Right kidney (tissue), 1 donor: ENCODE measurements at regions not wholly inside any gene's neighbourhood (a gene's known extent, or its start where the extent isn't known, plus 50 kb on each side); places are given as distances from the start of the nearest gene placed in this dataset.

Experiments used
- DNase-seq: peaks from one replicate; pipeline ENCODE4 v3.0.0-alpha.2; 2016

DNA sequence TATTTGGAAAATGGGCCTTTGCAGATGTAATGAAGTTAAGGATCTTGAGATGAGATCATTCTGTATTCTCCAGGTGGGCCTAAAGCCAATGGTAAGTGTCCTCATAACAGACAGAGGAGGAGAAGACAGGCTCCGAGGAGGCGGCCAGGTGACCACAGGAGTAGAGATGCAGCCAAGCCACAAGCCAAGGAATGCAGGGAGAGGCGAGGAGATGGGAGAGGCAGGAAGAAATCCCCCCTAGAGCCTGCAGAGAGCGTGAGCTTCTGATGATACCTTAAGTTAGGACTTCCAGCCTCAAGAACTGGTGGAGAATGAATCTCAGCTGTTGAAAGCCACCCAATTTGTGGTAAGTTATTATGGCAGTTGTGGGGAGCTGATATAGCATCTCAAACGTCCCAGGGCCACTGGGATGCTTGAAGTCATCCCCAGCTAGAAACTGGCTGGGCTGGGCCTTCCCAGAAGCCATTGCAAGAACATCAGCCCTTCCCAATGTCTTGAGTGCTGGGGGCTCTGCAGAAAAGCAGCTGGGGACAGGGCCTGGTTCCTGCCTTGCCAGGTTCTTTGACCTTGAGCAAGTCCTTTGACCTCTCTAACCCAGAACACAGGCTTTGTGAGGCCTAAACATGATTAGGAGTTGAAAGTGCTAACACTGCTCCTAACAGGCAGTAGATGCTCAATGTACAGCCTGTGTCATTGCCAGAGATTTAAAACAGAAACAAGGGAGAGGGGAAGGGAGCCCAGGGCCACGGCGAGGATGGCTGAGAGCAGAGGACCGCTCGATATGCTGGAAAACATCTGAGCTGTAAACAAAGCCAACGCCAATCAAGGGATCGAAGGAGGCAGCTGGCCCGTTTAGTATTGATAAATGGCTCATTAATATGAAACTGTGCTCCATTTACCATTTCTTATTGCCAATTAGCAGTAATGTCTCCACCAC, 632.3 kb downstream of the TBC1D22A start:
- DNase-seq = no peak

DNA sequence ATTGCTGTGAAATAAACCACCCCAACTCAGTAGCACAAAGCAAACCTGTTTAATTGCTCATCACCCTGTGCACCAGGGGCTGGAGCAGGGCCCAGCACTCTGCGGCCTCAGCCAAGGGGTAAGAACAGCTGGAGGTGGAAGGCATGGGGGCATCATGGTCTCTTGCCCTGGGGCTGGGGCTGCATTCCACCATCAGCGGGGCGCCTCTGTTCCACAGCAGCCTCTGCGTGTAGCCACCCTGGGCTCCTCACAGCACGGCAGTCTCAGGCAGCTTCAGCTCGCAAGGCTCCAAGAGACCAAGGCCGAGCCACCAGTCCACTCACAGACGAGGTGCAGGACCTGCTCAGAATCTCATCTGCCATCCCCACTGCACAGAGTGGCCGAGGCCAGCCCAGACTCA, 630.7 kb downstream of the TBC1D22A start:
- DNase-seq = no peak

DNA sequence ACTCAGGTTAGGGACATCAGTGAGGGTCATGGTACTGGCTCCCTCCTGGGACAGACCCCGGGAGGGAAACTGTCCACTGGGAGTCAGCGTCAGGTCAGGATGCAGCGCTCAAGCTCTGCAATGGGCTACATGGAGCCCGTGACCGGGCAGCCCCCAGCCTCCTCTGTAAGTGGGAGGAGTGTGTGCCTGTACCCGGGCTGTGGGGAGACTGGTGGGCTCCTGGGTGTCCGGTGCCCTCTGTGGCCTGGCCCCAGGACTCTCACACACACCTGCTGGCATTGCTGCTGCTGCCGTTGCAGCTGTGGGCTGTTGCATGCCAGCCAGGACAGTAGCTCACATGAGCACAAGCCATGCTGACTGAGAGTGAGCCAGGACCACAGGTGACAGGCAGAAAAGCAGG, 630.3 kb downstream of the TBC1D22A start:
- DNase-seq = no peak

DNA sequence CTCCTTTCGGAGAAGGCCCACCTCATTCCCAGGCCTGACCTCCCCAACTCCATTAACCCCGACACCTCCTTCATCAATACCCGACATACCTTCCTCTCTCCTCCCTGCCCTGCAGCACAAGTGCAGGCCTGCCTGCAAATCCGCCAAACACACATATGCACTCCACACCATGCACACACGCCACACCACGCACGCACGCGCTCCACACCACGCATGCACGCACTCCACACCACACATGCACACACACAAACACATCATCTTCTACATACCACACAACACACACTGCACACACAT, 629.6 kb downstream of the TBC1D22A start:
- no peak for DNase-seq

DNA sequence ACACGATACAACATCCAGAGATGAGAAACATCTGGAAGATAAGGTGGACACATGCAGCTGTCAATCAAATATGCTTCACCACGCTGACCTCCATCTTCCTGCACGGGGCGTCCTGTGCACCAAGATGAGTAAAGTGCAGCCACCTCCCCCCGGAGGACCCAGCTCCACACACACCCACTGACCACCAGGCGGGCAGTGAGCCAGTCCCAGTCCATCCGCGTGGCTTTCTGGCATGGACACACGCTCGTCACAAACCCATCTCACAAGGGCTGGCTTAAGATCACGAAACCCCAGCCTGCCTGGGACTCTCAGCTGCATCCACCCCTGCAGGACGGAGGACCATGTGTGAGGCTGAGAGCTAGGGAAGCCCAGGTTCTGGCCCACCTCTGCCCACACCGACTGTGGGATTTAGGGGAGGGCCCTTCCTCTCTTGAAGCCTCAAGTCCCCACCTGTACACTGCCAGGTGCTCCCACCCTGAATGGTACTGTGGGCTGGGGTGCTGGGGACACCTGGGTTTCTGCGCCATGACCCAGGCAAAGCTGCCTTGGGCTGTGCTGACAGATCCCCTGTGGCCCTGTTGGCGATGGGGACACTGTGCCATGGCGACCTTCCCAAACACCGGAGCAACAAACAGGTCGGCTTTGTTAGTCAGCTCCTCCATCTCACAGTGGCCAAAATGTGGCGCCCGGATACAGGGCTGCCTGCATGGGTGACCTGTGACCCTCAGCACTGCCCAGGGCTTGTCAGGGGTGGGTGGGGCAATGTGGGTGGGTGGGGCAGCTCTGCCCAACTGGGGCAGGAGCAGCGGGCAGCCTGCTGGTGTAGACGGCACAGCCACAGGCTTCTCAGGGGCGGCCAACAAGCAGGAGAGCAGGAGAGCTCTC, 629.0 kb downstream of the TBC1D22A start:
- no peak for DNase-seq

DNA sequence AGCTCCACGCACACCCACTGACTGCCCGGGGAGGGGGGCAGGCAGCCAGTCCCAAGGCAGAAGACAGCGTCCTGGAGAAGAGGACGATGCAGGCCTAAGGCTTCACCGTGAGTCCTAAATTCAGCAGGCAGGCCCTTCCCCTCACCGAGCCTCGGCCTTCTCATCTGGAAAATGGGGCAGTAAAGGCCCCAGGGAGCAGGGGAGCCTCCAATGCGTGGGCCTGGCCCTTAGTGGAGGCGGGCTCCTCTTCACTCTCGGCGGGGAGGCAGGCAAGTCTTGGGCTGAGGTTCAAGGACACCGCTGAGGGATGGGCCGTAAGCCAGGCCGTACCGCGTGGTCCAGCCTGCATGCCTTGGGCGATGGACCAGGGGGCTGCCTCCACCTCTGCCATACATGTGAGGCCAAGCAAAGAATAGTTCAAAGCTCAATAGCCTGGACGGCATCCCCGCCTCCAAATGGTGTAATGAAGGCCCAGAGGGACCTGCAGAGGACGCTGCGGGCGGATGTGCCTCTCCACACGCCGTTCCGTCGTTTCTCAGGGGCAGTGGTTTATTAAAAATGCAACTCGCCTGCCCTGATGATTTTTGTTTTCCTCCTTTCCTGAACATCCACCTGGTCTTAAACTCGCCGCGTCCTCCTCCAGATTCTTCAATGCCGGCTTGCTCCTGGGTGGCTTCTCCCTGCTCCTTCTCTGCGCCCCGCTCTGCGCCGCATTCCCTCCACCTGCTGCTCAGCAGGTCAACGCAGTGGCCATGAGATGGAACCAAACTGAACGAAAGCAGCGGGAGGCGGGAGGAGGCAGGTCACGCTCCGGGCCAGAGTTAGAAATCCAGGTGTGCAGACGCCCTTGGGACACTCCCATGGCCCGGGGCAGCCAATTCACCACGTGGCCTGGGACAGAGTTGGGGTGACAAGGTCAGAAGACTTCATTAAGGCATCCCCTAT, 627.8 kb downstream of the TBC1D22A start:
- DNase-seq = no peak

DNA sequence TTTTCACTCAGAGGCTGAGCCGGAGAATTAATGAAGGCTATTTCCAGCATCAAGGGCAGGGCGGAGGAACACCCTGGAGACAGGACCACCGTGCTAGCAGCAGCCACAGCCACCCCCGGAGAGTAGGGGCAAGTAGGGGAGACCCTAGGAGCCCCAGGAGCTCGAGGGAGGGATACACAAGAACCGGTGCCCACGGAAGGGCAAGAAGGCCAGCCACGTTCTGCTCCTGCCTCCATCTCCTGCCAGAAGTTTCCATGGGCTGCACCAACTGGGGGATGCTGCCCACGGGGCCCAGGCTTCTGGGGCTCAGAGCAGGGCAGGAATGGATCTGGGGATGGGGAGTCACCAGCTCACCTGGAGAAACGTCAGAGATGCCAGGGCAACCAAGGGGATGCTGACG, 626.8 kb downstream of the TBC1D22A start:
- DNase-seq = no peak

DNA sequence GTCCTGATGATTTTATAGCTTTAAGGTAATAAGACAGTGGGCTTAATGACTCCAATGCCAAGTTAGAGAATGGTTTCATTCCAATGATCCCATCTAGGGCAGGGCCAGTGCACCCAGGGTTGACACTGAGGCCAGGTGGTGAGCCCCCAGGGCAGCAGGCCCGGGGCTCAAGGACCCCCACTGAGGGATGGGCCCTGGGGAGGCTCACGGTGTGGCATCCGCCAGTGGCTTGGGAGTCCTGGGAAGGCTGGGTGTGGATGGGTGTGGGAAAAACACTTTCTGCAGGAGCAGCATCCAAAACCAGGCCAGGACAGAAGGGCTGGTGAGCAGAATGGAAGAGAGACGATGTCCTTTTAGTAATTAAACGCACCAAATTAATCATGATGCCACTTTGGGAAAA, 626.3 kb downstream of the TBC1D22A start:
- no peak for DNase-seq

DNA sequence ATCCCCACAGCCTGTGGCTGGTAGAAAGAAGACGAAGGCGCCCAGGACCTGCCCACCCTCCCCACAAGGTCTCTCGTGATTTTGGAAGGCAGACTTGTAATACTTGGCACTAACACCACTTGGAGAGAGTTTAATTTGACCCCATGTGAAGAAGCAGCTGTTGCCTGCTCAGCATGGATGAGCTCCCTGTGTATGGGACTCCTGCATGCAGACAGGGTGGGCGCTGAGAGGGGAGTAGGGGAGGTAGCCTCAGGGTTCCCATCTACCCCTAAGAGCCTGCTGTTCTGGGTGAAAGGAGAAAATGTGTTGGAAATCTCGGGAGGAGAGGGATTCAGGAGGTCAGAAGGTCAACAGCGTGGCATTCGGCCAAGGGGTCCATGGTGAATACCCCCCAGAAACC, 625.9 kb downstream of the TBC1D22A start:
- no peak for DNase-seq

DNA sequence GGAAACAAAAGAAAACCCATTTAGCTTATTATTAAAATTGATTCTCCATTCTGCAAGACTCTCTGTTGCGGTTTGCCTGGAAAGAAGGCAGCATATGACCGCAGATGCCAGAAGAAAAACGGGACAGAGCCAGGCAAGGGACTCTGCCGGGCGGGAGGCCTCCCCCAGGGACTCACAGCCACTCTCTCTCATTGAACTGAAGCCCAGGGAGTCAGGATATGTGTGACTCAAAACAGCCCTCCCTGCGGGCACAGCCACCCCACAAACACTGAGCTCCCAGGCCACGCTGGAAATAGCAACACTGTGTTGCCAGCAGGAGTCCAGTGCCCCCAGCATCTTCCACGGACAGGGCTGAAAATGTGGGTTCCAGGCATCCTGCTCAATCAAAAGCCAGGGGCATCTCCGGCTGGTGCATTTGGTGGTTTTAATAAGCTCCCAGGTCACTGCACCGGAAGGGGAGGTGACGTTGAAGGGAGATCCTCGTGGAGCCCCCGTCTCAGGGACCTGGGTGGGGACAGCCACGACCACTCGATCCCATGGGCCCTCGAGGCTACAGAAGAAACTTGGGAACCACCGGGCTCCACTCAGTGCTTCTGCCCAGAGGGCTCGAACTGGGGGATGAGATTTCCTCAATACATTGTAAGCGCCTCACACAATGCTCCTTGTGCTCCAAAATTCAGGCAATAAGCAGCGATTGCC, 624.5 kb downstream of the TBC1D22A start:
- DNase-seq = no peak

DNA sequence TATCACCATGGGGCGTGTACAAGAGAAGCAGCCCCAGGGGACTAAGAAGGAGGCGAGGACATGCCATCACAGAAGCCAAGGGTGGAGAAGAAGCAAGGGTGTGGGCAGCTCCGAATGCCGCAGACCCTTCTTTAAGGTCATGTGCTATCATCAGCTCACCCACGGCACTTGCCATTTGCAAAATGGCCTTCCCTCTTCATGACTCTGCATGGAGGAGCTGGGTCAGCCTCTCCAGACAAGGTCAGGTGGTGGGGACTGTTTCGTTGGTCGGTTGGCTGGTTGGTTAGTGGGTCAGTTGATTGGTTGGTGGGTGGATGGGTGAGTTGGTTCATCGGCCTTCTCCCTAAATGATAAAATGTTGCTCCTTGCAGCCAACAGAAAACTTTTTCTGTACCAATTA, 622.5 kb downstream of the TBC1D22A start:
- no peak for DNase-seq

DNA sequence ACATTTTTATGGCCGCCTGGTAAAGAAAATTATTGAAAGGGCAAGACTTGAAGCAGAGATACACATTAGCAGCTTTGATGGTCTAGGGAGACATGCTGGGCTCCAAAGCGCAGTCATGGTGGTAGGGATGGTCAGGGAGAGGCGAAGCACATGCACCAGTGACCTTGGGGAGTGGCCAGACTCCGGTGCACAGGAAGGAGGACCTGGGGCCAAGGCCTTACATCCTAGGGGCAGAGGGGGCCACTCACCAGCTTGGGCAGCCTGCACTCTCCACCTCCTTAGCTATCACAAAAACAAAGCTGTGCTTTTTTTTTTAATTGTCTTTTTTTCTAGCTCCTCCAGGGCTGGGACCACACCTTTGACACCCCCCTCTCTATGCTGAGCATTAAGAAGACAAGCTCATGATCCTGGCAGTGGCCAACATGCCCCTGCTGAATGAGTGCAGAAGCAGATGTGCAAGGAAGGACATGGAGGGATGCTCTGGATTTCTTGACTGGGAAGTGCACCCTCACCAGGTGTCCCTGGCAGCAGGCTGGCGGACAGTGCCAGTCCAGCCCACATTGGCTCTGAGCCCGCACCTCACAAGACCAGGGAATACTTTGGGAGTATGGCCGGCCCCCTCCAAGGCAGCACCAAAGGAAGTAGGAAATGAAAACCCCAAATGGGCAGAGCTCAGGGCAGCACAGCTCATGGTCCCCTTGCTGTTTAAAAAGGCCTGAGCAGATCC, 619.9 kb downstream of the TBC1D22A start:
- no peak for DNase-seq

DNA sequence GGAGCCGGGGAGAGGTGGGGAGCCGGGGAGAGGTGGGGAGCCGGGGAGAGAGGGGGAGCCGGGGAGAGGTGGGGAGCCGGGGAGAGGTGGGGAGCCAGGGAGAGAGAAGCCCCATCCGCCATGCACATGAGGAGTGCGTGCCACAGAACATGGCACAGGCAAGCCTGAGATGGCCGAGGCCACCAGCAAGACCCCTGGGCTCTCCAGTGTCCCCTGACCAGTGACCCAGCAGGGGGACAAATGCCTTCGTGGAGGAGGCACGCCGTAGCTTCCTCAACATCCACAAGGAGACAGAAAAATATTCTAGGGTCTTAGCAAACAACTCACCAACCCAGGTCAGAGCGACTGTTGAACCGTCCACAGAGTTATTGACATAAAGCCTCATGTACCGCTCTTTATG, 618.8 kb downstream of the TBC1D22A start:
- DNase-seq = no peak

DNA sequence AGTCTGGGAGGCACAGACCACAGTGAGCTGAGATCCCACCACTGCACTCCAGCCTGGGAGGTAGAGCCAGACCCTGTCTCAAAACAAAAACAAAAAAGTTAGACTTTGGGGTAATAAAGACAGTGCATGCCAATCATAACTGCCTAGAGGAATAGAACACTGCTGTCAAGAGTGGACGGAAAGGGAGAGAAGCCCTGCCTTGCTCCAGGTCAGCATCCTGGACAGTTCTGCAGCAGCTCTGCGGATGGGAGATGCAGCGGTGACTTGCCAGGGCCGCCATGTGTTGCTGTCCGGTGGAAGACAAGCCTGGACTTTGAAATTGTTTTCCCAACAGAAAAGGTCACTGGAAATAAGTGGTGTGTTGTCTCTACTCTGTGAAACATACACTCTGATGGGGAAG, 618.2 kb downstream of the TBC1D22A start:
- no peak for DNase-seq

DNA sequence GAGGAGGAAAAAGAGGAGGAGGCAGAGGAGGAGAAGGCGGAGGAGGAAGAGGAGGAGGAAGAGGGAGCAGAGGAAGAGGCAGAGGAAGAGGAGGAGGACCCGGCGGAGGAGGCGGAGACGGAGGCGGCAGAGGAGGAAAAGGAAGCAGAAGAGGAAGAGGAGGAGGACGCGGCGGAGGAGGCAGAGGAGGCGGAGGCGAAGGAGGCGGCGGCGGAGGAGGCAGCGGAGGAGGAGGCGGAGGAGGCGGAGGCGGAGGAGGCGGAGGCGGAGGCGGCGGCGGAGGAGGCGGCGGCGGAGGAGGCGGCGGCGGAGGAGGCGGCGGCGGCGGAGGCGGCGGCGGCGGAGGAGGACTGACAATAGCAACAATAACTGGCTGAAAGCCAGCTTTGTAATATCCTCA, 616.6 kb downstream of the TBC1D22A start:
- no peak for DNase-seq

DNA sequence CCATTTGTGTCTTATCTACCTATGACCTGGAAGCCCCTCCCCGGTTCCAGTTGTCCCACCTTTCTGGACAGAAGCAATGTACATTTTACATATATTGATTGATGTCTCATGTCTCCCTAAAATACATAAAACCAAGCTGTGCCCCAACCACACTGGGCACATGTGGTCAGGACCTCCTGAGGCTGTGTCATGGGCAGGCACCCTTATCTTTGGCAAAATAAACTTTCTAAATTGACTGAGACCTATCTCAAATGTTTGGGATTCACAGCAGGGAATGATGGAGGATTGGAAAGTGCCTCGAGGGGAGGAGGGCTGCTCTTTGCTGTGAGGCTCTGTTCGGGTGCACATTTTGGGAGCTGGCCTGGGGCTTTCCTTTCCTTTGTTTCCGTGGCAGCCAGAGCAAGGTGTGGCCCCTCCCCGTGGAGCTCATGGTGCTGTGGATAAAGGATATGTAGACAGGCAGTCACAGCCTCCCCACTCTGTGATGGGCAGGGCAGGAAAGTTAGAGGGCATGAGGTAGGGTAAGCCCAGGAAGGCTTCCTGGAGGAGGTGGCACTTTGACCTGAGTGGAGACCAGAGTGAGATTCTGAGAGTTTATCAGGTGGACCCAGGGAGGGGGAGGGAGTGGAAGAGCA, 615.6 kb downstream of the TBC1D22A start:
- no peak for DNase-seq

DNA sequence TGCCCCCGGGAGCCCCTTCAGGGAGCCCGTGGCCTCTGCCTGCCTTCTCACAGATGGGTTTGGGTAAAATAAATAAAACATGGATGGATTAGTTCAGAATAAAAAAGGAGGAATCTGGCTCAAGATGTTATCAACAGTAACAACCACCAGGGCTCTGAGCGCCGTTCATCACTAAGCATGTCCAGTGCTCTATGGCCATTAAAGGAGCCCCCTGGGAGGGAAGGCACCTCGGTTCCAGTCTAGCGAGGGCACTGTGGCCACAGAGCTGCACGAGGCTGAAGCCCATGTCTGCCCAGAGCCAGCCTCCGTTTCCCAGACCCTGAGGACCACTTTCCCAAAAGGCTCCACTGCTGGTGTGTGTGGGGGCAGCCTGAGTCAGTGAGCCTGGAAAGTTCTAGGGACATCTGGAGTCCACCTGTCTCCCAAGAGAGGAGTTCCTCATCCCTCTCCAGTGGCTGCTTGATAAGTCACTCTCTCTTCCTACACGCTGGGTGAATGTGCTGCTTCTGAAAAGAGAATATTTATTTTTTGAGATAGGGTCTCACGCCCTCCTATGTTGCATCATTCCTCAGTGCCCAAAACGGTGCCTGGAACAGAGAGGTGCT, 614.6 kb downstream of the TBC1D22A start:
- no peak for DNase-seq

DNA sequence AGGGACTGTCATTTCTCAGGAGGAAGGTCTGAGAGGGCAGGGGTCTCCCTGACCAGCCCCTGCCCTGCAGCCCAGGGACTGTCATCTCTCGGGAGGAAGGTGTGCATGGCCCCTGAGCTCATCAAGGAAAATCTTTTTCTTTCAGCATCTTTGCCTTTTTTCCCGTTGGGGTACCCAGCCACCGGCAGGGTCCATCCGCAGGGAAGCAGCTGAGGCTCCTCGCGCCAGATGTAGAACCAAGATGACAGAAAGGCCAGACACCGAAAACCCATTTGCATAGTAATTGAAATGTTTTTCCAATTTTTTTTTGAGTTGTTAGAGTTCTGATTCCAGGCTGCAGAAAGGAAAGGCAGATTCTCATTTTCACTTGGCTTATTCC, 613.9 kb downstream of the TBC1D22A start:
- no peak for DNase-seq

DNA sequence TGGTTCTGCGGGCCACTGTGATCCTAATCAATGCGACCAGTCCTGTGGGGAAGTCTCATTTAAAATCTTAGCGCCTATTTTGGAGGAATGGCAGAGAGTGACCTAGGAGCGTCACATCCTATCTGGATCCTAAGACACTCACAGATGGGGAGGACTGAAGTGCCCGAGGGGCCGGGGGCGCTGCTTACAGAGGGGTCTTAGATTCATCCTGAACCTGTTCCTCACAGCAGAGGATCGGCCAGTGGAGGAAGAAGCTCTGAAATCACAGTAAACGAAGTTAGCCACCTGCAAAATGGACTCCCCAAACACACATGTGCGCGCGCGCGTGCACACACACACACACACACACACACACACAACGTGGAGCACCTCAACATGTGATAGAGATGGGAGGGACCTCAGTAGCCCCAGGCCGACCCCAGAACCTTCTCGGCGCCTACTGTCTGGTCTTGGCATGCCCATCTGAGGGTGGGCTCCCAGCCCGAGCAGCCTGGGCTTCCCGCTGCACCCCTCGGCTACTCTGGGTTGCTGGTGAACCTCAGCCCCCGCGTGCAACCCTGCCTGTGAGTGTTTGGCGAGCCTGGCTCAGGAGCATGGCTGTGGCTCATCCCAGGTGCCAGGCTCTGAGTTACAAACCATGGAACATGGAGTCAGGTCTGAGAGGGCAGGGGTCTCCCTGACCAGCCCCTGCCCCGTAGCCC, 613.3 kb downstream of the TBC1D22A start:
- no peak for DNase-seq
